ENCODE measurements at regions not wholly inside any gene's neighbourhood (a gene's known extent, or its start where the extent isn't known, plus 50 kb on each side); places are given as distances from the start of the nearest gene placed in this dataset.

- TF ChIP-seq CTCF (IDR thresholded peaks at IDR 0.05; ENCODE audit: insufficient read depth, low read length) = no peak
- TF ChIP-seq REST (IDR thresholded peaks at IDR 0.05; ENCODE audit: insufficient replicate concordance, low read depth) = no peak
- no peak for TF ChIP-seq POLR2AphosphoS5 (IDR thresholded peaks at IDR 0.05; ENCODE audit: low read depth)
- TF ChIP-seq GABPA (IDR thresholded peaks at IDR 0.05; ENCODE audit: low read depth) = no peak
Measured at GRCh38 chr2:14567561-14567960, 65.0 kb upstream of the LRATD1 start.
